GM18519 (cell line): ENCODE measurements at regions not wholly inside any gene's neighbourhood (a gene's known extent, or its start where the extent isn't known, plus 50 kb on each side); places are given as distances from the start of the nearest gene placed in this dataset.

Experiments used
- ATAC-seq: cut with Tn5 transposase; IDR thresholded peaks from one replicate; pipeline ENCODE4 v1.9.1; 2021; ENCODE audit warnings: mild to moderate bottlenecking, moderate library complexity; ENCODE audit not compliant: unreplicated experiment, low FRiP score

- ATAC-seq = no peak
Observed at GRCh38 chr5:2658881-2659470, 92.5 kb downstream of the IRX2 start.

- ATAC-seq = no peak
Observed at GRCh38 chr5:2658447-2658846, 93.0 kb downstream of the IRX2 start.

GRCh38 chr5:2657151-2657550, 94.3 kb downstream of the IRX2 start:
- ATAC-seq = no peak

GRCh38 chr5:2656206-2656605, 95.3 kb downstream of the IRX2 start:
- no peak for ATAC-seq

- ATAC-seq = no peak
Observed at GRCh38 chr5:2653991-2654390, 97.5 kb downstream of the IRX2 start.

- ATAC-seq = no peak
Observed at GRCh38 chr5:2651116-2651515, 100.4 kb downstream of the IRX2 start.

- no peak for ATAC-seq
Observed at GRCh38 chr5:2642684-2643345, 108.7 kb downstream of the IRX2 start.

- ATAC-seq = no peak
Observed at GRCh38 chr5:2640717-2641116, 110.8 kb downstream of the IRX2 start.

- ATAC-seq = no peak
Observed at GRCh38 chr5:2639425-2639824, 112.1 kb downstream of the IRX2 start.

GRCh38 chr5:2634399-2635176, 116.9 kb downstream of the IRX2 start:
- ATAC-seq = no peak

GRCh38 chr5:2633992-2634391, 117.5 kb downstream of the IRX2 start:
- no peak for ATAC-seq

- no peak for ATAC-seq
Observed at GRCh38 chr5:2631758-2632157, 119.7 kb downstream of the IRX2 start.

- ATAC-seq = no peak
Observed at GRCh38 chr5:2629045-2629444, 122.4 kb downstream of the IRX2 start.

GRCh38 chr5:2627867-2628266, 123.6 kb downstream of the IRX2 start:
- ATAC-seq = no peak

- no peak for ATAC-seq
Observed at GRCh38 chr5:2626572-2626971, 124.9 kb downstream of the IRX2 start.

GRCh38 chr5:2622866-2623265, 128.6 kb downstream of the IRX2 start:
- ATAC-seq = no peak

- no peak for ATAC-seq
Observed at GRCh38 chr5:2621631-2622030, 129.8 kb downstream of the IRX2 start.

GRCh38 chr5:2619216-2619615, 132.3 kb downstream of the IRX2 start:
- ATAC-seq = no peak

- no peak for ATAC-seq
Observed at GRCh38 chr5:2617461-2617860, 134.0 kb downstream of the IRX2 start.

- no peak for ATAC-seq
Observed at GRCh38 chr5:2615917-2616316, 135.6 kb downstream of the IRX2 start.

GRCh38 chr5:2614571-2614970, 136.9 kb downstream of the IRX2 start:
- no peak for ATAC-seq

- no peak for ATAC-seq
Observed at GRCh38 chr5:2611659-2612058, 139.8 kb downstream of the IRX2 start.
